HEK293 (cell line): ENCODE measurements at regions not wholly inside any gene's neighbourhood (a gene's known extent, or its start where the extent isn't known, plus 50 kb on each side); places are given as distances from the start of the nearest gene placed in this dataset.

Source experiments
- CTCF ChIA-PET: fragments of 350-600 bp; formaldehyde crosslinking; extraction: SDS; loops from one replicate; lab custom pipeline; 2021; ENCODE audit warnings: antibody characterized with exemption; lab: Yijun Ruan, JAX
- POLR2A ChIA-PET: fragments of 300-600 bp; formaldehyde crosslinking; extraction: SDS; loops from one replicate; lab custom pipeline; 2020; ENCODE audit warnings: antibody characterized with exemption, inconsistent platforms; lab: Yijun Ruan, JAX
- H3K27ac ChIP-seq: fragments of 200-500 bp; sonication (Bioruptor generic); 2 replicates; pipeline ENCODE4 v1.5.1; 2014; ENCODE audit warnings: low read depth, low read length, control low read depth, inconsistent platforms; ENCODE audit errors: extremely low read depth
- H3K36me3 ChIP-seq, 2 experiments: fragments of 200-500 bp in 1 of 2; sonication (Bioruptor generic) in 1 of 2; 1 replicate in 1 of 2; 2 replicates in 1 of 2; pipeline ENCODE4 v1.5.1; 2014 to 2017; ENCODE audit warnings: inconsistent platforms in 2 of 2, low read length in 2 of 2; ENCODE audit not compliant: control insufficient read depth in 2 of 2, insufficient read depth in 1 of 2
- H3K4me1 ChIP-seq: fragments of 200-500 bp; sonication (Bioruptor generic); 2 replicates; pipeline ENCODE4 v1.5.1; 2014; ENCODE audit warnings: mild to moderate bottlenecking, low read length, inconsistent platforms; ENCODE audit not compliant: control insufficient read depth, insufficient read depth
- H3K4me3 ChIP-seq: 2 replicates; pipeline ENCODE4 v1.5.1; 2011; ENCODE audit warnings: low read depth, mild to moderate bottlenecking, control low read depth, low read length, moderate library complexity
- H3K9me3 ChIP-seq: fragments of 200-500 bp; sonication (Bioruptor generic); 2 replicates; pipeline ENCODE4 v1.5.1; 2014; ENCODE audit warnings: low read depth, low read length, inconsistent platforms; ENCODE audit not compliant: control insufficient read depth, insufficient read depth
- OSR2 ChIP-seq: fragments of 450-650 bp; formaldehyde crosslinking; IDR thresholded peaks from 2 replicates; pipeline ENCODE4 v1.5.1; 2016; ENCODE audit warnings: missing biosample characterization, missing genetic modification characterization
- PRDM1 ChIP-seq: fragments of 450-650 bp; formaldehyde crosslinking; IDR thresholded peaks from 2 replicates; pipeline ENCODE4; 2016; ENCODE audit warnings: missing biosample characterization, missing genetic modification characterization
- ZBTB20 ChIP-seq: fragments of 450-650 bp; formaldehyde crosslinking; IDR thresholded peaks from 2 replicates; pipeline ENCODE4 v1.5.1; 2016; ENCODE audit warnings: missing biosample characterization, missing genetic modification characterization
- ZIC2 ChIP-seq: fragments of 450-650 bp; formaldehyde crosslinking; IDR thresholded peaks from 2 replicates; pipeline ENCODE4 v1.5.1; 2016; ENCODE audit warnings: missing biosample characterization, missing genetic modification characterization
- ZNF223 ChIP-seq: fragments of 450-650 bp; formaldehyde crosslinking; IDR thresholded peaks from 2 replicates; pipeline ENCODE4 v1.5.1; 2016; ENCODE audit warnings: missing biosample characterization, missing genetic modification characterization
- ZNF24 ChIP-seq: fragments of 450-650 bp; formaldehyde crosslinking; IDR thresholded peaks from 2 replicates; pipeline ENCODE4 v1.5.1; 2016; ENCODE audit warnings: missing biosample characterization, missing genetic modification characterization
- ZNF324 ChIP-seq: fragments of 450-650 bp; formaldehyde crosslinking; IDR thresholded peaks from 2 replicates; pipeline ENCODE4 v1.5.1; 2016; ENCODE audit warnings: missing biosample characterization, missing genetic modification characterization
- ZNF366 ChIP-seq: fragments of 450-650 bp; formaldehyde crosslinking; conservative IDR thresholded peaks from 2 replicates; pipeline ENCODE4 v1.5.1; 2016; ENCODE audit warnings: missing biosample characterization, missing genetic modification characterization
- ZNF404 ChIP-seq: fragments of 450-650 bp; formaldehyde crosslinking; IDR thresholded peaks from 2 replicates; pipeline ENCODE4 v1.5.1; 2017; ENCODE audit warnings: missing biosample characterization, missing genetic modification characterization
- ZNF580 ChIP-seq: fragments of 450-650 bp; formaldehyde crosslinking; IDR thresholded peaks from 2 replicates; pipeline ENCODE4 v1.5.1; 2016; ENCODE audit warnings: missing biosample characterization, missing genetic modification characterization
- ZNF626 ChIP-seq: fragments of 450-650 bp; sonication (Bioruptor Pico); formaldehyde crosslinking; IDR thresholded peaks from 2 replicates; pipeline ENCODE4 v1.5.1; 2018; ENCODE audit warnings: missing biosample characterization, missing genetic modification characterization, inconsistent platforms
- ZNF670 ChIP-seq: fragments of 450-650 bp; formaldehyde crosslinking; IDR thresholded peaks from 2 replicates; pipeline ENCODE4 v1.5.1; 2016; ENCODE audit warnings: missing biosample characterization, missing genetic modification characterization, low read depth
- ZNF768 ChIP-seq: fragments of 450-650 bp; formaldehyde crosslinking; IDR thresholded peaks from 2 replicates; pipeline ENCODE4 v1.5.1; 2018; ENCODE audit warnings: missing biosample characterization, mild to moderate bottlenecking, missing genetic modification characterization

DNA sequence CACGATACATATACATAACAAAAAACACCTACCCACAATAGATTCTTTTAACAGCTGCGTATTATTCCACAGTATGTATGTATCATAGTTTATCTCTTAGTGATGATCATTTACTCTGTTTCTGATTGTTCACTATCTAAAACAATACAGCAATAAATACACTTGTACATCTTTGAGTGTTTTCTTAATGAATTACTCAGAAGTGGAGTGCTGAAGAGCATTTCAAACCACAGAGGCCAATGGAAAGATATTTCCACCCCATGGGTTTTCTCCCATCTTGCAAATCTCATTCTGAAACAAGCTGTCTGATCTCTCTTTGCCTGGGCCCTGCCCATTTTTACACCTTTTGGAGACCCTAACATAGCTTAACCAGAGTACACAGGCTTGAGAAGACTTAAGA, 113.8 kb upstream of the KLF7 start (continued):
- no peak for TF ChIP-seq ZNF670

DNA sequence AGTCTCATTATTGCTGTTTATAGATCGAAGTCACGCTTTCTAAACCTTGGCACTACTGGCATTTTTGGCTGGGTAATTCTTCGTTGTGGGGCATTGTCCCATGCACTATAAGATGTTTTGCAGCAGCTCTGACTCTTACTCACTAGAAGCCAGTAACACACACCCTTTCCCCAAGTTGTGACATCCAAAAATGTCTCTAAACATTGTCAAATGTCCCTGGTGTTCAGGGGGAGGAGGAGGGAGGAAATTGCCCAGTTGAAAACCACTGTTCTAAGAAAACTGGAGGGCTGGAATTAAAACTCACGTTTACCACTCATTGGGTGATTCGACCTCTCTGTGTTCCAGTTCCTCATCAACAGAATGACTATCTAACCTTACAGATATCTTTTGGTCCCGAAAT, 115.7 kb upstream of the KLF7 start:
- ChIA-PET POLR2A (no interaction called here), CTCF (no interaction called here)

GRCh38 chr2:207282916-207283315, 117.2 kb upstream of the KLF7 start:
- CTCF ChIA-PET, result interaction anchor here (0.6 kb wide), 1 partner anchor 150 kb away, joined by 4 read pairs; no protein-coding TSS in a partner anchor
- POLR2A ChIA-PET, result interaction anchor here (0.5 kb wide), 1 partner anchor 439 kb away, joined by 3 read pairs; no protein-coding TSS in a partner anchor
- Histone ChIP-seq H3K36me3 (no peaks in the 10 kb centered on the region), H3K4me3 (no peak overlapping the region), H3K4me1 (no peaks in the 10 kb centered on the region), H3K9me3 (no peaks in the 10 kb centered on the region), H3K27ac (no peak overlapping the region)
- no peak for TF ChIP-seq ZNF366
- peak; percentile 44; the same call in 1 of the 2 replicates for TF ChIP-seq PRDM1 (tag by site-specific recombination)

More for the DNA sequence above, 115.7 kb upstream of the KLF7 start:
- Histone ChIP-seq H3K9me3 (no peaks in the 10 kb centered on the region), H3K36me3 (no peaks in the 10 kb centered on the region)
- TF ChIP-seq ZNF223 (tag by site-specific recombination), result no peak
- TF ChIP-seq ZNF324 (tag by site-specific recombination), result no peak
- TF ChIP-seq ZNF580, result no peak
- no peak for TF ChIP-seq ZNF768
- TF ChIP-seq, all 188 proteins: peak for 0
- H3K4me1 ChIP-seq, result no peaks in the 10 kb centered on the region
- no peak overlapping the region for H3K4me3 ChIP-seq
- H3K27ac ChIP-seq, result no peak overlapping the region

DNA sequence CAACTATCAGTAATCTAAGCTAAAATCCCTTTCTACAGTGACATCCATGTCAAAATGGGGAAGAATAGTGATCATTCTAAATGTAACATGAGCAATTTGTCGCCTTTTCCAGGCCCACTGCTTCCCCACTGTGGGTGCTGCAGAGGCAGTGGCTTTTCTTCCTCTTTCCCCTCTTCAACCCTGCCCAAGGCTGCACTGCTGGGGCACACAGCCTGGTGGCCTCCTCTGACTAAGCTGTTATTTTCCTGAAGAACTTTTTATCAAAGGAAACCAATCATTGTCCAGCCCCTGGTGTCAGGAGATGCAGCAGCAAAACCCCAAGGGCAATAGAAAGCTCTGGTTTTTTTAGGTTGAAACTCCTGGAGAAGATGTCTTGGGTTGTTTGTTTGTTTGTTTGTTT, 117.6 kb upstream of the KLF7 start:
- H3K4me3 ChIP-seq, result no peak overlapping the region
- CTCF ChIA-PET, result interaction anchor here (0.6 to 1.4 kb wide), 3 partner anchors 22 to 294 kb away, joined by 3 to 4 read pairs (median 4); no protein-coding TSS in a partner anchor
- TF ChIP-seq ZNF404 (no peak), ZNF626 (tag by site-specific recombination) (no peak)
- no peaks in the 10 kb centered on the region for H3K9me3 ChIP-seq
- H3K27ac ChIP-seq, result no peak overlapping the region
- H3K4me1 ChIP-seq, result no peaks in the 10 kb centered on the region
- POLR2A ChIA-PET, result no interaction called here
- H3K36me3 ChIP-seq, result no peaks in the 10 kb centered on the region

GRCh38 chr2:207284556-207285472, 119.1 kb upstream of the KLF7 start:
- TF ChIP-seq ZBTB20, result no peak
- peak; percentile 22; the same call in 1 of the 2 replicates for TF ChIP-seq OSR2 (tag by site-specific recombination)
- POLR2A ChIA-PET, result no interaction called here
- H3K27ac ChIP-seq, result no peak overlapping the region
- no peaks in the 10 kb centered on the region for H3K4me1 ChIP-seq
- no peak overlapping the region for H3K4me3 ChIP-seq
- H3K36me3 ChIP-seq, result no peaks in the 10 kb centered on the region
- no peaks in the 10 kb centered on the region for H3K9me3 ChIP-seq
- CTCF ChIA-PET, result interaction anchor here (1.0 to 1.4 kb wide), 2 partner anchors 190 to 296 kb away, joined by 3 to 4 read pairs; no protein-coding TSS in a partner anchor

DNA sequence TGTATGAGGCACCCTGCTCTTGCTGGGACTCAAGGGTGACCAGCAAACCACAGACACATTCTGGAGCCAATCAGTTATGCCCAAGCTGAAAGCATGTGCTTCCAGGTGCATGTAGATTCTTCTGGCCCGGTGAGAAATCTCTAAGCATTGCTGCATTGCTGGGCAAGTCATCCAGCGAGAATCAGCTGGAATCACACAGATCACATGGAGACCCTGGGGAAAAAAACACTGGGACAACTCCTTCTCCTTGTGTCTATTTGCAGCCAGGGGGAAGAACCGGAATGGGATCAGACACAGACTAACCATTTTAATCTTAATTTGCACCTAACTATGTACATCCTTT, 119.7 kb upstream of the KLF7 start:
- ChIA-PET CTCF (interaction anchor here (1.0 to 1.2 kb wide), 2 partner anchors 119 to 190 kb away, joined by 3 read pairs; partner anchors contain the start of gene KLF7), POLR2A (no interaction called here)
- Histone ChIP-seq H3K4me1 (no peaks in the 10 kb centered on the region), H3K9me3 (no peaks in the 10 kb centered on the region), H3K27ac (no peak overlapping the region), H3K36me3 (no peaks in the 10 kb centered on the region), H3K4me3 (no peak overlapping the region)
- TF ChIP-seq ZIC2 (tag by site-specific recombination), result 0 out of 2 replicates have a peak, but pooled peaks have one; percentile 6
- TF ChIP-seq ZNF24, result no peak
